Progenitor cell of endocrine pancreas (in vitro differentiated cells): ENCODE measurements at regions not wholly inside any gene's neighbourhood (a gene's known extent, or its start where the extent isn't known, plus 50 kb on each side); places are given as distances from the start of the nearest gene placed in this dataset.
"Not testable (repeated sequence)": the region's sequence is repeated elsewhere in the genome, so short reads cannot be mapped to it uniquely, and the experiment has no call there.

Source experiments
- DNase-seq: peaks from one replicate; pipeline ENCODE4 v3.0.0; 2021; ENCODE audit warnings: low spot score; ENCODE audit not compliant: unreplicated experiment
- H3K27ac Mint-ChIP-seq: 2 replicates; pipeline ENCODE4 v1.8.0; 2021; ENCODE audit warnings: mild to moderate bottlenecking, moderate library complexity, mixed read lengths
- H3K27me3 Mint-ChIP-seq: 2 replicates; pipeline ENCODE4 v1.8.0; 2021; ENCODE audit warnings: mixed read lengths
- H3K36me3 Mint-ChIP-seq: 2 replicates; pipeline ENCODE4 v1.8.0; 2022; ENCODE audit warnings: mixed read lengths; ENCODE audit not compliant: insufficient read depth
- H3K4me1 Mint-ChIP-seq: 2 replicates; pipeline ENCODE4 v1.8.0; 2021; ENCODE audit warnings: low read depth, mixed read lengths
- H3K4me3 Mint-ChIP-seq: 2 replicates; pipeline ENCODE4 v1.8.0; 2021; ENCODE audit warnings: low read depth, mild to moderate bottlenecking, moderate library complexity, mixed read lengths
- H3K9me3 Mint-ChIP-seq: 2 replicates; pipeline ENCODE4 v1.8.0; 2021; ENCODE audit warnings: low read depth, mixed read lengths
- TF ChIP-seq, protein P1 (sequence below): fragments of 200-600 bp; sonication (generic); IDR thresholded peaks from one replicate; pipeline ENCODE4 v1.5.0; 2021; ENCODE audit warnings: antibody characterized with exemption, mild to moderate bottlenecking; ENCODE audit not compliant: unreplicated experiment

DNA sequence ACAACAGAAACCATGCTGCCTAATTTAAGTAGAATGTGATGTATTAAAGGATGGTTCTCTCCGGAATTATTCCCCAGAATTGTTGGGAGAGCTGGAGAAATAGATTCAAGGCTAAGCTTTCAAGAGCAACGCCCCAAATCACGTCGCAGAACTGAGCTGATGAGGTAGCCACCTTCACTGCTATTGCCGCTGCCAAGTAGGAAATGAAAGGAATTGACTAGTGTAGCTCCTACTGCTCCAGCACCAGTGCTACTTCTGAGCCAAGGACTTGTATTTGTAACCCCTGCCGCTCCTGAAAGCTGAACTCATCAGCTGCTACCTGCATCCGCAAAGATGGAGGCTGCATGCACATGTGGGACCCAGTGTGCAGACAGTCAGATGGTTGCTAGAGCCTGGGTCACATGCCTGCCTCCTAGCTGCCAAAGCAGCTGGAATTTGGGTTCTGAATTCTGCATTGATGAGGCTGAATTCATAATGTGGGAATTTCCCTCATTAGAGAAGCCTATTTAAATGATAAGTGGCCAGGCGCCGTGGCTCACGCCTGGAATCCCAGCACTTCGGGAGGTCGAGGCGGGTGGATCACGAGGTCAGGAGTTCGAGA is 173.9 kb downstream of the PDGFRA start:
- Mint-ChIP-seq H3K4me3 (no peak overlapping the region), H3K27me3 (no peaks in the 10 kb centered on the region), H3K4me1 (no peaks in the 10 kb centered on the region), H3K36me3 (no peaks in the 10 kb centered on the region), H3K9me3 (no peaks in the 10 kb centered on the region), H3K27ac (no peak overlapping the region)
- TF ChIP-seq, protein P1, sequence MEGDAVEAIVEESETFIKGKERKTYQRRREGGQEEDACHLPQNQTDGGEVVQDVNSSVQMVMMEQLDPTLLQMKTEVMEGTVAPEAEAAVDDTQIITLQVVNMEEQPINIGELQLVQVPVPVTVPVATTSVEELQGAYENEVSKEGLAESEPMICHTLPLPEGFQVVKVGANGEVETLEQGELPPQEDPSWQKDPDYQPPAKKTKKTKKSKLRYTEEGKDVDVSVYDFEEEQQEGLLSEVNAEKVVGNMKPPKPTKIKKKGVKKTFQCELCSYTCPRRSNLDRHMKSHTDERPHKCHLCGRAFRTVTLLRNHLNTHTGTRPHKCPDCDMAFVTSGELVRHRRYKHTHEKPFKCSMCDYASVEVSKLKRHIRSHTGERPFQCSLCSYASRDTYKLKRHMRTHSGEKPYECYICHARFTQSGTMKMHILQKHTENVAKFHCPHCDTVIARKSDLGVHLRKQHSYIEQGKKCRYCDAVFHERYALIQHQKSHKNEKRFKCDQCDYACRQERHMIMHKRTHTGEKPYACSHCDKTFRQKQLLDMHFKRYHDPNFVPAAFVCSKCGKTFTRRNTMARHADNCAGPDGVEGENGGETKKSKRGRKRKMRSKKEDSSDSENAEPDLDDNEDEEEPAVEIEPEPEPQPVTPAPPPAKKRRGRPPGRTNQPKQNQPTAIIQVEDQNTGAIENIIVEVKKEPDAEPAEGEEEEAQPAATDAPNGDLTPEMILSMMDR: no peak
- no peak for DNase-seq

DNA sequence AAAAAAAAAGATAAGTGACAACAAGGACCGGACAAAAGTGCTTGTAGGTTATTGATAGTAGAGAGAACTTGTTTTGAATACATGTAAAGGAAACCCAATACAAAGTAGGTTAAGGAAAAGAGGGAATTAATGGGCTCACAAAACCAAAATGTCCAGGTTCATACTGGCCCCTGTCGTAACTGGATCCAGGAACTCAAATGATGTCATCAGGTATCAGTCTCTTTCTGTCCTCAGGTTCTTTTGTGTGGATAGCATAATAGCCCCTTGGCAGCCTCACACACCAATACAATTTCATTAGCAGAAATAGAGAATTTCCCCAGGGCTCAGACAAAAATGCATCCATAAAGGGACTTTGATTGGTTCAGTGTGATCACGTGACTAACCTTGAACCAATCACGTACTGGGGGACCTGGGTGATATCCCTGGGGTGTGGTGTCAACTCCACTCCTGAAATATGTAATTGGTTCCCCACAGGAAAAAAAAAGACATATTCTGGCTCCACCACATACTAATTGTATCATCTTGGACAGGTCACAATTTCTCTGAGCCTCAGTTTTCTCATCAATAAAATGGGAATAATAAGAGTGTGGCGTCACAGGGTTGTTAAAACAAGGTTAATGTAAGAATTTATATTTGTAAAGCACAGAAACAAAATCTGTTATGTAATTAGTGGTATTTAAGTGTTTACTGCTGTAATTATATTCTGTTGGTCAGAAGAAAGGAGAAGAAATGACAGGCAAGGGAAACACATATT is 174.8 kb downstream of the PDGFRA start:
- no peaks in the 10 kb centered on the region for H3K36me3 Mint-ChIP-seq
- H3K4me1 Mint-ChIP-seq: no peaks in the 10 kb centered on the region
- TF ChIP-seq, protein P1: no peak
- H3K27me3 Mint-ChIP-seq: no peaks in the 10 kb centered on the region
- no peak for DNase-seq
- H3K9me3 Mint-ChIP-seq: no peaks in the 10 kb centered on the region
- no peak overlapping the region for H3K27ac Mint-ChIP-seq
- H3K4me3 Mint-ChIP-seq: no peak overlapping the region

DNA sequence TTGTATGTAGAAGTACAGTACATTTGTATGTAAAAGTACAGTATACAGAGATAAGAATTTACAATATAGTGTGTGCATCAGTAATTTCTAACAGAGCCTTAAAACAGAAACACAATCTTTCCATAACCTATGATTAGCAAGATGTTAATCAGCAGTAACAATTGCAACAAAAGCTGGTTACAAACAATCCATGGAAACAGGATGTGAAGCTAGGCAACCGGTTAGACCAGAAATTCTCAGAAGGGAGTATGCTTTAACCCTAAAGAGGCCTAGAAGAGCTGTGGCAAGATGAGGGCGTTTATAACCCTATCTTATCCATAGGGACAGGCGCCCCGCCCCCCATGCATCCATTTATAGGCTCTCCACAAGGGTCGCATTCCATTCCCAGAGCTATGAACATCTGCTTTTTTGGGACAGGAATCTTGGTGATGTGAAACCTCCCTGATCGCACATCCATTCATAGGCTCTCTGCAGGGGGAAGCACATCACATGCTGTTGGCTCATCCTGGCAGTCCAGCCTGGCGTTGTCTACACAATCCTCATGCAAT is 180.3 kb downstream of the PDGFRA start:
- H3K27me3 Mint-ChIP-seq, H3K27ac Mint-ChIP-seq, DNase-seq, H3K9me3 Mint-ChIP-seq, H3K36me3 Mint-ChIP-seq, H3K4me3 Mint-ChIP-seq, H3K4me1 Mint-ChIP-seq: not testable (repeated sequence)

DNA sequence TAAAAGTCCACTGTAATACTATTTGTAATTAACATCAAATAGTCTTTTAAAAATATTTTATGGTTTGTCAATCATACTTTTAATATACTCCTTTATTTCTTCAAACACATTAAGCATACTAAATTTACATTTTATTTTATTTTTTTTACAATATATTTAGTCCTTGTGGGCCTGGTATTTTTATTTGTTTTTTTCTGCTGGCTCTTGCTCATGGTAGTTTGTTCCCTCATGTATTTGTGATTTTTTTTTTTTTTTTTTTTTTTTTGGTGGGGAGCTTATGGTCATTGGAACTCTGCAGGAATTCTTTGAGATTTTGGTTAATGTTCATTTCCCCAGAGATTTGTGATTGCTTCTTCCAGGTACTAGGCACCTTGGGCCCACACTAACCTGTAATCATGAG is 185.5 kb downstream of the PDGFRA start:
- Mint-ChIP-seq H3K27ac (no peak overlapping the region), H3K27me3 (no peaks in the 10 kb centered on the region), H3K9me3 (peaks cover 5% of the 10 kb centered on the region), H3K36me3 (no peaks in the 10 kb centered on the region), H3K4me1 (no peaks in the 10 kb centered on the region), H3K4me3 (no peak overlapping the region)
- no peak for DNase-seq
- TF ChIP-seq, protein P1: no peak

DNA sequence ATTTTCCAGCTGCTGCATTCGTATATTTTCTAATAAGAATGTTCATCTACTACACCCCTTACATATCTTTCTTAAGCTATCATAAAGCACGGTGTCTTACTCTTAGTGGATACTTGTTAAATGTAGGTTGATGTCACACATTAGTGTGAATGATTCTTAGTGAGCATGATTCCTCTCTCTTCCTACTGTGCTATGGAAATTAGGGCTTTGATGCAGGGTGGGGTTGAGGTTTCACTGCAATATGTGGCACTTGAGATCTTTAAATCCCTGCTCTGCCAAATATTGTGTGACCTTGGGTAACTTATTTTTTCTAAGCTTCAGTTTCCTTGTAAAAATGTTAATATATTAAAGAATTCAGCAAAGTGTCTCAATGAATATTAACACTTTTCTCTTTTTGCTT is 188.4 kb downstream of the PDGFRA start:
- H3K4me1 Mint-ChIP-seq: no peaks in the 10 kb centered on the region
- DNase-seq: no peak
- no peak overlapping the region for H3K27ac Mint-ChIP-seq
- no peaks in the 10 kb centered on the region for H3K36me3 Mint-ChIP-seq
- peaks cover 7% of the 10 kb centered on the region for H3K9me3 Mint-ChIP-seq
- H3K4me3 Mint-ChIP-seq: no peak overlapping the region
- no peaks in the 10 kb centered on the region for H3K27me3 Mint-ChIP-seq
- TF ChIP-seq, protein P1: no peak
